SK-N-MC (cell line): ENCODE measurements at regions not wholly inside any gene's neighbourhood (a gene's known extent, or its start where the extent isn't known, plus 50 kb on each side); places are given as distances from the start of the nearest gene placed in this dataset.

Source experiments
- DNase-seq: peaks from one replicate; pipeline ENCODE4 v3.0.0-alpha.2; 2011; ENCODE audit warnings: low read depth, low spot score
- H3K27ac ChIP-seq: fragments of 200-600 bp; sonication (generic); 2 replicates; pipeline ENCODE4 v1.5.1; 2016; ENCODE audit warnings: mixed run types
- H3K36me3 ChIP-seq: fragments of 200-600 bp; sonication (generic); 2 replicates; pipeline ENCODE4 v1.6.1; 2017; ENCODE audit warnings: antibody characterized with exemption, low read length, mixed read lengths; ENCODE audit not compliant: insufficient read depth
- H3K4me3 ChIP-seq: fragments of 200-600 bp; sonication (generic); 2 replicates; pipeline ENCODE4 v1.5.1; 2016
- H3K9ac ChIP-seq: fragments of 200-600 bp; sonication (generic); 2 replicates; pipeline ENCODE4 v1.8.0; 2017; ENCODE audit warnings: mixed run types, mixed read lengths; ENCODE audit not compliant: insufficient read length
- H3K9me3 ChIP-seq: fragments of 200-600 bp; sonication (generic); 2 replicates; pipeline ENCODE4 v1.6.1; 2017; ENCODE audit warnings: low read depth, mild to moderate bottlenecking, antibody characterized with exemption, low read length, moderate library complexity, mixed read lengths
- EZH2 ChIP-seq: fragments of 200-600 bp; sonication (generic); IDR thresholded peaks from one replicate; pipeline ENCODE4 v1.6.1; 2017; ENCODE audit warnings: antibody characterized with exemption
- FOXP2 ChIP-seq: optimal IDR thresholded peaks from 2 replicates; pipeline ENCODE3; 2011; ENCODE audit warnings: mild to moderate bottlenecking, moderate library complexity; ENCODE audit not compliant: insufficient read depth; ENCODE audit errors: extremely low read length, control extremely low read depth
- POLR2AphosphoS5 ChIP-seq: IDR thresholded peaks from 2 replicates; pipeline ENCODE4 v1.6.1; 2012; ENCODE audit warnings: mild to moderate bottlenecking, low read depth, low read length, borderline replicate concordance

DNA sequence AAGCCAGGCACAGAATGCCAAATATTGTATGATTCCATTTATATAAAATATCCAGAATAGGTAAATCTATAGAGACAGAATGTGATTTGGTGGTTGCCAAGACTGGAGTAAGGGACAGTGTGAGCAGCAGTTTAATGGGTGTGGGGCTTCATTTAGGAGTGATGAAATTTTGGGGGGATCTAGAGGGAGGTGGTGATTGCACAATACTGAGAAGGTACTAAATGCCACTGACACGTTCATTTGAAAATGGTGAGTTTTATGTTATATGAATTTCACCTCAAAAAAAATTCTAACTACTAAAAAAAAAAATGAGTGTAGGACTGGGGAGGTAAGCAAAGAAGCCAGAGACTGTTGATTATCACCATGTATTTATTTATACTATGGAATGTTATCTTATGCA, 974.5 kb upstream of the ZEB2 start:
- no peak for DNase-seq
- H3K4me3 ChIP-seq: no peak overlapping the region
- no peaks in the 10 kb centered on the region for H3K36me3 ChIP-seq
- TF ChIP-seq FOXP2 (no peak), EZH2 (no peak), POLR2AphosphoS5 (no peak)
- H3K9me3 ChIP-seq: peaks cover 6% of the 10 kb centered on the region; the same call in 1 of the 2 replicates
- no peak overlapping the region for H3K9ac ChIP-seq
- no peak overlapping the region for H3K27ac ChIP-seq

DNA sequence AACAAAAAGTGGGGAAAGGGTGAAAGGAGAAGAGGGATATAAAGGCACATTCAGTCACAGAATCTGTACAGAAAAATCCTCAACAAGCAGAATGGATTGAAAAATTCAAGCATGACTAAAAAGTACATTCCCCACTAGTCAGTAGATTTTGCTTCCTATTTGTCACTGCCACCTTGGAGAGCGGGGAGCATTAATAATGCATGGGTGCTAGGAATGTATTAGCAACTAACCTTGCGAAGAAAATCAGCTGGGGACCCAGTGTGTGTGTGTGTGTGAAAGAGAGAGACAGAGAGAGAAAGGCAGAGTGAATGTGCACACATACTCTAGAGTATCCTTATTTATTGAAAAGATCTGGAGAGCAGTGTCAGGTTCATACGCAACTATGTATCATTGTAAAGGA, 968.7 kb upstream of the ZEB2 start:
- Histone ChIP-seq H3K4me3 (no peak overlapping the region), H3K27ac (no peak overlapping the region), H3K36me3 (no peaks in the 10 kb centered on the region), H3K9ac (no peak overlapping the region), H3K9me3 (peaks cover 4% of the 10 kb centered on the region; the same call in 1 of the 2 replicates)
- DNase-seq: no peak
- TF ChIP-seq POLR2AphosphoS5 (no peak), EZH2 (no peak), FOXP2 (no peak)

DNA sequence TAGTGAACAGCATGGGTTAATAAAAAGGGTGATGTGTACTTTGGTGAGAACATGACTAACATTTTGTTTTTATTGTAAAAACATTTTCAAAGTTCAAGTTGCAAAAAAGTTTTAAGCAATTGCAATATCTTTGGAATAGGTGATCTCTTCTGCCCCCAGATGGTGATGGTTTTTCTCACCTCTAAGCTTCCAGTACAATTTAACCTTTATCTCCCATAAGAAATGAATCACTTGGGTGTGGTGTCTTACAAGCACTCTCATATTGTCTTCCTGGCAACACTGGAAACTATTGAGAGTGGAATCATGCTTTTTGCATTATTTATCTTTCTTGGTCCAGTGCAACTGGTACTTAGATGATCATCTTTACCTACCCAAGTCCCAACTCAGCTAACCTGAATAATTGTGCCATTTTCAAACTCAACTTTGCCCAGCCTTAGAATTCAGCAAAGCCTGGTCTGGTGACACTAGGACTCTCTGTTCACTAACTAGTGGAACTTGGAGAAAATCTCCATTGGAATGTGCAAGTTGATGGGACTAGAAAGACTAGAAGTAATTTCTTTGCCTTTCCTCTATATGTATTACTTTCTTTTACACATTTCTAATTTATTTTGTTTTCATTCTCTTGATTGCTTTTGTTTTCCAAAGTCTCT, 964.7 kb upstream of the ZEB2 start:
- Histone ChIP-seq H3K9me3 (no peaks in the 10 kb centered on the region), H3K36me3 (no peaks in the 10 kb centered on the region), H3K4me3 (no peak overlapping the region), H3K9ac (no peak overlapping the region), H3K27ac (no peak overlapping the region)
- TF ChIP-seq FOXP2 (no peak), EZH2 (no peak), POLR2AphosphoS5 (no peak)
- DNase-seq: no peak

DNA sequence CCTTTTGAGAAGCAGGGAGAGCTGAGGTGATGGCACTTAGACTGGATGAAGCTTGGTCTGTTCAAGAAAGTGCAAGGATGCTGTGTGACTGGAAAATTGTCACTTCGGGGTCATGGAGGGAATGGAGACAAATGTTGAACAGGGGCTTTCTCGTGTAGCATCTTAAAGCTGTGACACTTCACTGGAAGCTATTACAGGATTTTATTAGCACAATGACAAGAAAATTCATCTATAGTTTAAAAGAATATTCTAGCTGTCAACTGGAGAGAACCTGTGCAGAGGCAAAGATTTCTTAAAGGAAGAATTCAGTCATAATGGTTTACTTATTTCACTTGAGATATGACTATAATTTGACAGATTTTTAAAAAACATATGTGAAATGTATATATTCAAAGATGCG, 963.9 kb upstream of the ZEB2 start:
- TF ChIP-seq EZH2: no peak
- no peak for TF ChIP-seq POLR2AphosphoS5
- no peak for TF ChIP-seq FOXP2
- DNase-seq: no peak
- Histone ChIP-seq H3K36me3 (no peaks in the 10 kb centered on the region), H3K9me3 (no peaks in the 10 kb centered on the region), H3K9ac (no peak overlapping the region), H3K4me3 (no peak overlapping the region), H3K27ac (no peak overlapping the region)

DNA sequence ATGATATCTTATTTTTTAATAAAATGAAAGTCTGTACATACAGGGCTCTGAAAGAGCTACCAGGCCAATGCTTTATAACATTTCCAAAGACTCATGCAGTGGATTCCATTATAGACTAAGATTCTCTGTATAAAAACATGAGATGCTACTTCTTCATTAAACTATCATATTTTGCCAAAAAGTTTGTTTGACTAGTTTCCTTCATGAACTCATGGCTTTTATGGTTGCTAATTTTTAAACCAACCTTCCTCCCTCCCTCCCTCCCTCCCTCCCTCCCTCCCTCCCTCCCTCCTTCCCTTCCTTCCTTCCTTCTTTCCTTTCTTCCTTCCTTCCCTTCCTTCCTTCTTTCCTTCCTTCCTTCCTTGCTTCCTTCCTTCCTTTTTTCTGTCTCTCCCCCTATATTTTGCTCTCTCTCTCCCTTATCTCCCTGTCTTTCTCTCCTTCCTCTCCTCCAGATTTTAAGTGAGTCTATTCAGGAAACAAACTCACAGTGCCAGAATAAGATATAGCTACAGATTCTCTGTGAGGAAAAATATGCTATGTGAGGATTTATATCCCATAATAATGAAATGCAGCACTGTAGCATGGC, 961.5 kb upstream of the ZEB2 start:
- Histone ChIP-seq H3K27ac (peak overlapping the region; percentile 57), H3K4me3 (no peak overlapping the region), H3K9me3 (no peaks in the 10 kb centered on the region), H3K36me3 (no peaks in the 10 kb centered on the region), H3K9ac (no peak overlapping the region)
- TF ChIP-seq POLR2AphosphoS5: no peak
- TF ChIP-seq EZH2: no peak
- no peak for TF ChIP-seq FOXP2
- no peak for DNase-seq

DNA sequence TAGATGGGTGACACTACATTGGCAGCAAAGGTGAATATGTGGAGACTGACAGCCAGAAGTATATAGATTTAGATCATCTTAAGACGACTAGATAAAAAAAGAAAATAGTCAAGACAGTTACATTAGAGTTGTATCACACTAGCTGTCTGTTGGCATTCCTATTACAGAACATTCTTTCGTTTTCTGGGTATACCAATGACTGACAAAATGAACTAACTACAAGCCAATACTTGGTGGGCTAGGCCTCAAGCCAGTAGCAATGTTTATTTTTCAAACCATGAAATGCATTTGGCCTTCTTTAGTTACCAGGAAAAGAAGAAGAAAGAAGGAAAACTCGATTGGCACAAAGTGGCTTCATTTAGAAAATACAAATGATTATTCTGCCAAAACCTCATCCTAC, 944.9 kb upstream of the ZEB2 start:
- no peak for DNase-seq
- TF ChIP-seq EZH2 (no peak), POLR2AphosphoS5 (no peak), FOXP2 (no peak)
- no peaks in the 10 kb centered on the region for H3K36me3 ChIP-seq
- no peak overlapping the region for H3K4me3 ChIP-seq
- no peaks in the 10 kb centered on the region for H3K9me3 ChIP-seq
- no peak overlapping the region for H3K27ac ChIP-seq
- H3K9ac ChIP-seq: no peak overlapping the region

DNA sequence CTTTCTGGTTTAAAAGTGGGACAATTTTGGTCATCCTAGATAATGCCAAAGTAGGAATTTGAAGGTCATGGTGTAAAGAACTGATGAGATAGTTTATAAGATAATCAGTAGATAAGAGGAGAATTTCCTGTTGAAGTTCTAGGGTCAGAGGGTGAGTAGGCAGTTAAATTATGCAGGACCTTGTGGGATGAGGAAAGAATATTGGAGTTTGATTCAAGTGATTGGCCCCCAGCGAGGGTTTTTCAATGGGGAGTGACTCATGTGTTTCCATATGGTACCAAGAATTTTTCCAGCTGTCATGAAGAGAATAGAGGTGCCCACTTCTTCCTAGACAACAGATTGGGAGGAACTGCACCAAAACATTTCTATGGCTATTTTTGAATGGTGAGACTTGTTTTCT, 940.2 kb upstream of the ZEB2 start:
- H3K4me3 ChIP-seq: no peak overlapping the region
- H3K9ac ChIP-seq: no peak overlapping the region
- H3K36me3 ChIP-seq: no peaks in the 10 kb centered on the region
- H3K9me3 ChIP-seq: no peaks in the 10 kb centered on the region
- no peak for DNase-seq
- H3K27ac ChIP-seq: no peak overlapping the region
- TF ChIP-seq EZH2 (no peak), POLR2AphosphoS5 (no peak), FOXP2 (no peak)

DNA sequence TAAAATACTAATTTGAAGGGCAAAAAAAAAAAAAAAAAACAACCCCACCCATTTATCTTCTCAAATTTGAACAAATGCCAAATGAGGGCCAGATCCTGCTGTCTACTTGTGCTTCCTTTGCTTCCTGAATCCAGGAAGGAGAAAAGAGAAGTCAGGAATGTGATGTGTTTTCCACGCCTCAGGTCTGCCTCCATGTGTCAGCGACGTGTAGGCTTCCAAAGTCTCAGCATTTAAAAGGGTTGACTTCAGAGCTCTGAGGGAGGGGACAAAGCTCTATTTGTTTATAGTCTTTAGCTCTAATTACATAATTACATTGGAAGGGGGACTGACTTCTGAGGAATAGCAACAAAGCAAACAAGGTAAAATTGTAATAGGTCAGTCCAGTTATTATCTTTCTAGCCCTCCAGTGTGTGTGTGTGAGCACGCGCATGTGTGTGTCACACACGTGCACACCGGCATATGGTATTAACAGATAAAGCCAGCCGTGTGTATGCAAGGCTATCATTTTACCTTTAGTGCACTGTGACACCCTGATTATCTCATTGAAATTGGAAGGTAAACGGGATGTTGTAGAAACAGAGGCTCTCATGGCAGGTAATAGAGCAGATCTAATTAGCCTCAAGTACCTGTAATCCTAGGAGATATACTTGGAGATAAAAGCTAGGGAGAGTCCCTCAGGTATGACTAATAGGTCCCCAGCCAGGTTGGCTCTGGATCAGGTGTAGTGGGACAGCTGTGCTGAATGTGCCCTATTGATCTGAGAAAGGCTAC, 911.4 kb upstream of the ZEB2 start:
- Histone ChIP-seq H3K4me3 (no peak overlapping the region), H3K9ac (no peak overlapping the region), H3K9me3 (no peaks in the 10 kb centered on the region), H3K36me3 (no peaks in the 10 kb centered on the region), H3K27ac (no peak overlapping the region)
- DNase-seq: no peak
- TF ChIP-seq POLR2AphosphoS5: no peak

DNA sequence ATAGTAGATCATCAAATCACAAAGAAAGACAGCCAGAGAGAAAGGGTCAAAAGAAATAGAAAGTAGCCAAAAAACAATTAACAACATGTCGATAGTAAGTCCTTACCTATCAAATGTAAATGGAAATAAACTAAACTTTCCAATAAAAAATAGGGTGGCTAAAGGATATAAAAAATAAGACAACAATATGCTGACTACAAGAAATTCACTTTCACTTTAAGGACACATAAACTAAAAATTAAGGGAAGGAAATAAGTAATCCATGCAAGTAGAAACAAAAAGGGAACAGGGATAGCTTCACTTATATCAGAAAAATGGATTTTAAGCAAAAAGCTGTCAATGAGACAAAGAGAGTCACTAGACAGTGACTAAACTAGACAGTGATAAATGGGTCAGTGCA, 903.9 kb upstream of the ZEB2 start:
- TF ChIP-seq POLR2AphosphoS5 (no peak), EZH2 (no peak), FOXP2 (no peak)
- no peaks in the 10 kb centered on the region for H3K36me3 ChIP-seq
- no peak for DNase-seq

More for the DNA sequence above, 903.9 kb upstream of the ZEB2 start:
- Histone ChIP-seq H3K4me3 (no peak overlapping the region), H3K9ac (no peak overlapping the region), H3K9me3 (peaks cover 5% of the 10 kb centered on the region; the same call in 1 of the 2 replicates), H3K27ac (no peak overlapping the region)
